GM18870 (cell line): ENCODE measurements at regions not wholly inside any gene's neighbourhood (a gene's known extent, or its start where the extent isn't known, plus 50 kb on each side); places are given as distances from the start of the nearest gene placed in this dataset.

Experiments
- ATAC-seq: cut with Tn5 transposase; IDR thresholded peaks from one replicate; pipeline ENCODE4 v1.9.1; 2021; ENCODE audit warnings: moderate library complexity; ENCODE audit not compliant: unreplicated experiment

GRCh38 chr4:129394635-129395034, 298.7 kb downstream of the C4orf33 start:
- ATAC-seq, result no peak

GRCh38 chr4:129403848-129404247, 307.9 kb downstream of the C4orf33 start:
- no peak for ATAC-seq

GRCh38 chr4:129410115-129410514, 314.2 kb downstream of the C4orf33 start:
- ATAC-seq, result no peak

- no peak for ATAC-seq
Measured at GRCh38 chr4:129415004-129415403, 319.1 kb downstream of the C4orf33 start.

DNA sequence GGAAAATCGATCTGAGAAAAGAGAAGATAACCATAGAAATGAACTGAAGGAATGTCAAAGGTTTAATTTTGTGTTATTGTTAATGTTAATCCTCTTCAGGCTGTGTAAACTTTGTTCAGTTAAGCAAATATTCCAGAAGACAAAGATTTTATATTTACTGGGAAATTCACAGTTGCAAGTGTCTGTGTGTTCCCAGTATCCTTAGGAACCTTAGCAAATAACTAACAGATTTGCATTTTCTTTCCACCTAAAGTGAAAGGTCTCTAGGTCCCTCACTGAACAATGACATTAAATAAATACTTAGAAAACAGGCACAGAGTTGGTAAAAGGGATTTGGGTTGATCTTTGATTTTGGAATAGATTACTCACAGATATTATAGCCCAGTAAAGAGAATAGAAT, 324.7 kb downstream of the C4orf33 start:
- ATAC-seq, result no peak

- ATAC-seq, result no peak
Measured at GRCh38 chr4:129422277-129422676, 326.3 kb downstream of the C4orf33 start.

DNA sequence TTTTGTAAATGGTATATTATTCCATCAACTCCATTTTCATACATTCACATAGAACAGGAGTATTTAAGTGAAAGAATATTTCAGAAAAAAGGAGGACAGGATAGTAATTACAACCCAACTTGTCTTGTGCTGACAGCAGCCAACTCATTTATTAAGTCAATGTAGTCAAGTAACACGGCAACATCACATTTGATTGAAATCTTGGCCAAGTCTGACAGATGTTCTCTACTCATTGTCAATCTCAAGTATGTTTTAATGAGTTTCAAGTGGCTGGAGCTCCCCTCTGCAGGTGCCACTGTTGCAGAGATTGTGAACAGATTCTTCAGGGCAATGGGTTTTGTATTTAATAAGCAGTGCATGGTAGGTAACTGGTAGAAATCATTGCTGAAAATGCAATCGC, 332.5 kb downstream of the C4orf33 start:
- no peak for ATAC-seq

DNA sequence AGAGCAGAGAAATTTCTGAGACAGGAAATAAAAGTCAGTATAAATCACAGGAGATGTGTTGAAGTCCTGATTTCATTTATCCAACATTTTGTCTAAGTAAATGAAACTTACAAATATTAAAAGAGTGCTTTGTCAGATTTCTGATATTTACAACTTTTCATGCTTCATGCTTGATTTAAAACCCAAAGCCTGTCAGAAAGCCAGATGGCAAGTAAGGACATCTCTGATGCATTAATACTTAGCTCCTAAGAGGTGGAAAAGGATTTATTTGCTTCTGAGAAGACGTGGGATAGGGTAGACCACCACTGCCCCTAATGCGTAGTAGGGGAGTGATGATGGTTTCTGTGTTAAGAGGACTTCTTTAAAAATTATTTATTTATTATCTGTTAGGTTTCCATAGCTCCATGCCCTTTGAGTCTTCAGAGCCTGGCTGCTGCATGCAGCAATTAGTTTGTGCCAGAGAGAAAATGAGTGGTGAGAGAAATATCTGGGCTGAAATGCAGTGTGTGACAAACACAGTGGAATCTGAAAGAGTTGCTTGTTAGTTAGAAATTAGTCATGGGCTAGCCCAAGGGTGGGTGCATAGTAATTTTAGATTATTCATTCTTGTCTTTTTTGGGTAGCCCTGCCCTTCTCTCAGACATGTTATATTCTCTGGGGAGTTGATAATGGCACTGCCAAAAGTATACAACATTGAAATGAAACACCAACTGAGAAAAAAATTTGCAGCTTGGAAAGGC, 333.8 kb downstream of the C4orf33 start:
- ATAC-seq, result no peak

DNA sequence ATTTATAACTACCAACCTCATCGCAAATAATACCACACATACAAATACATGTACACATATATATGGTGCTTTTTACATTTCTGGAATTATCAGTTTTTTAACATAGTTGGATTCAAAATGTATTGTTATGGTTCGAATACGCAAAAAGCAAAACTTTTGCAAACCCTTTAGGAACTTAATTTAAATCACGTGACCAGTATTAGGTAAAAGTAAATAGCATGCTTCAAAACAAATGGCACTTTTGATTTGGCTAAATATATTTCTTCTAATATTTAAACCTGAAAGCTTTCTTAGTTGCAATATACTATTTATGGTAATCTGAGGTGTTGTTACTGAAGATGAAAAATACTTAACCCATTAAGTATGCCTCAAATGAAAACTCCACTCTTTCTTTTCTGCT, 341.4 kb downstream of the C4orf33 start:
- ATAC-seq, result no peak

DNA sequence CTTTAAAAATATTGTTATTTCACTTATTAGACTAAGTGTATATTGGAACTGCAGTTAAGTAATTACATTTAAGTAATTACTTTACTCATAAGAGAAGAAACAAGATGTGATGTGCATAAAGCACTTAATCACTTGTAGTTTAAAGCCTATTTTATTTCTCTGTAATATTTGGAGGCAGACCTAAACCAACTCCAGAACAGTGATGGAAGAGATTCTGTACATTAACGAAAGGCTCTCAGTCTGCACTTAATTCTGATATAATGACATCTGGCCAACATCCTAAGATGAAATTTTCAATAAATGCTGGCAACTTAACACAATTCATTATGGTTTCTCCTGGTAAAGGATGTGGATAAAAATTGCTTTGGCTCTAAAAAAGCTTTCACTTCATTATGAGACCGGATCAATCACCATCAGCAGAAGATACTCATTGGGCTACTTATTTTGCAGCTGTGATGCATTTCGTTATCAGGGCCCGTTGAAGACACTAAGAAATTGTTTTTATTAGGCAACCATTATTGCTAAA, 342.6 kb downstream of the C4orf33 start:
- no peak for ATAC-seq

GRCh38 chr4:129446074-129446473, 350.1 kb downstream of the C4orf33 start:
- ATAC-seq, result no peak

GRCh38 chr4:129453524-129454200, 357.7 kb downstream of the C4orf33 start:
- ATAC-seq, result no peak

DNA sequence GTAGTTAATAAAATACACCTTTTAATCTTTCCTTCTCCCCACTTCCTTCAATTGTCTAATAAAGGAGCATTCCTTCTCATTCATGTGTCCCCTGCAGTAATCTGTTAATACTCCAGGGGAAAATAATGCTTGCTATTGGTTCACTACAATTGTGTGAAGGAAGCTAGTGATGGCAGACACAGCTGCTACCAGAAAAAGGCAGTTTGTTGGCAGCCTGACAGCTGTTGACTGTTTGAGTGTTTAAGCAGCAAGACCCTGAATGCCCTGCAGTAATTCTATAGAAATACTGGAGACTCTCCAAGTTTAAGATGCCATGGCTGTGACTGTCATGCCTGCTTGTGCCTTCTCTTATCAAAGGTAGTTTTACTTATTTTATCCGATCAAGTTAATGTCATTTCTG, 359.5 kb downstream of the C4orf33 start:
- no peak for ATAC-seq

- no peak for ATAC-seq
Measured at GRCh38 chr4:129468624-129469023, 372.7 kb downstream of the C4orf33 start.

DNA sequence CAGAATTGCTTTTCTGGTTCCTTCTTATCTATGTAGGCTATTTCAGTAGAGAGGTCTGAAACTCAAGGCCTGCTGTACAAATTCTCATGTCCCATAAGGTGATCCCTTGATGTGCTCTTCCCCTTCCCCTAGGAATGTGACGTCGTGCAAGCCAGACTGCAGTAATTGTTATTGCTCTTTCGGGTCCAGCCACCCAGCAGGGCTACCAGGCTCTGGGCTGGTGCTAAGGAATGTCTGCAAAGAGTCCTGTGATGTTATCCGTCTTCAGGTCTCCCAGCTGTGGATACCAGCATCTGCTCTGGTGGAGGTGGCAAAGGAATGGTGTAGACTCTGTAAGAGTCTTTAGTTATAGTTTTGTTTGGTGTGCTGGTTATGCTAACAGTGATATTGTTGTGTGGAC, 378.7 kb downstream of the C4orf33 start:
- ATAC-seq, result no peak

DNA sequence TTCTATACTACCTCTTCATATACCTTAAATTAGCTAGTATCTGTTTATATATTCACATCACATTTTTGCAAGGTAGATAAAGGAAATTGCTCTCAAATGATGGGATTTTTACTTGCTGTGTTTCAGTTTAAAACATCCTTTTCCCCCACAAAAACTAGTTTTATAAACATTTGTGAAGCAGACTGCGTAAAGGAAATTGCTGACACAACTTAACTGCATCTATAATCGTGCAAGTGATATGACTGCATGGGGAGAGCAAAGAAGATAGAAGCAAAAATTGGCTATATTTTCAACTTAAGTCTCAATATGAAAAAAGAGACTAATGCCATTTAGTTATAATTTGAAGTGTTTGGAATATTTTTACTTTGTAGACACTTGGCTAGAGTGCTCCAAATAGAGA, 385.2 kb downstream of the C4orf33 start:
- ATAC-seq, result no peak

GRCh38 chr4:129488427-129488826, 392.5 kb downstream of the C4orf33 start:
- ATAC-seq, result no peak

- no peak for ATAC-seq
Measured at GRCh38 chr4:129490516-129490915, 394.6 kb downstream of the C4orf33 start.

GRCh38 chr4:129498626-129499025, 402.7 kb downstream of the C4orf33 start:
- ATAC-seq, result no peak

- ATAC-seq, result no peak
Measured at GRCh38 chr4:129514852-129515251, 418.9 kb downstream of the C4orf33 start.

DNA sequence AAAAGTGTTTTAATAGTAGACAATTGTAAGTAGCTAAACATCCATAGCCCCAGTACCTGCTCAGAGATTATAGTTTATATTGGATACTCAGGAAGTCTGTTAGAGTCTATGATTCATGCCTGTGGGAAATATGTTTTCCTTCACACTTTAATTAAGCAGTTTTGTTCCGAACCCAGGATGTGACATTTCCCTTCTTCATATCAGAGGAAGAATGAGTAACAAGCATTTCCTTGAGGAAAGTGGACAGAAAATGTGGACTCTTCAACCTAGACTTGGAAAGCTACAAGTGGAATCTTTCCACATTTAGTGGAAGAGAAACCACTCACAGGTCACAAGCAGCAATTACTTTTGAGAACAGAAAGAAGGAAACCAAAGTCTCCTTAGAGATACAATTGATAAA, 419.4 kb downstream of the C4orf33 start:
- no peak for ATAC-seq

GRCh38 chr4:129526812-129527211, 430.9 kb downstream of the C4orf33 start:
- no peak for ATAC-seq
